Bronchial epithelial cell (primary cell): ENCODE measurements at regions not wholly inside any gene's neighbourhood (a gene's known extent, or its start where the extent isn't known, plus 50 kb on each side); places are given as distances from the start of the nearest gene placed in this dataset.

Source experiments
- DNase-seq: peaks from one replicate; pipeline ENCODE4 v3.0.0-alpha.2; 2010; ENCODE audit warnings: low read depth
- FAIRE-seq: peaks from 2 replicates; lab custom pipeline; 2011; peaks lifted over from hg19 to GRCh38; lab: Jason Lieb, UNC
- H3K27me3 ChIP-seq: 2 replicates; pipeline ENCODE4 v1.5.1; 2011; ENCODE audit warnings: low read length; ENCODE audit not compliant: control insufficient read depth, insufficient read depth
- H3K36me3 ChIP-seq: 2 replicates; pipeline ENCODE4 v1.5.1; 2011; ENCODE audit warnings: low read length; ENCODE audit not compliant: control insufficient read depth, insufficient read depth
- H3K4me3 ChIP-seq: 2 replicates; pipeline ENCODE4 v1.5.1; 2011; ENCODE audit warnings: mild to moderate bottlenecking, low read depth, low read length, control low read depth
- CTCF ChIP-seq: IDR thresholded peaks from 2 replicates; pipeline ENCODE4 v1.5.1; 2011; ENCODE audit warnings: mild to moderate bottlenecking, moderate library complexity, low read length, control low read depth, inconsistent platforms; ENCODE audit not compliant: insufficient read depth, severe bottlenecking

- Histone ChIP-seq H3K27me3 (no peaks in the 10 kb centered on the region), H3K36me3 (no peaks in the 10 kb centered on the region), H3K4me3 (no peak overlapping the region)
- DNase-seq (no peak), FAIRE-seq (no peak)
- no peak for TF ChIP-seq CTCF
Measured at GRCh38 chr5:113937301-113937700, 423.8 kb downstream of the YTHDC2 start.

- Histone ChIP-seq H3K4me3 (no peak overlapping the region), H3K27me3 (no peaks in the 10 kb centered on the region), H3K36me3 (no peaks in the 10 kb centered on the region)
- no peak for TF ChIP-seq CTCF
- no peak for FAIRE-seq
- DNase-seq: peak; percentile 26
Measured at GRCh38 chr5:113939988-113940387, 421.9 kb upstream of the KCNN2 start.

- Histone ChIP-seq H3K36me3 (no peaks in the 10 kb centered on the region), H3K4me3 (no peak overlapping the region), H3K27me3 (no peaks in the 10 kb centered on the region)
- no peak for FAIRE-seq
- no peak for DNase-seq
- no peak for TF ChIP-seq CTCF
Measured at GRCh38 chr5:113950186-113950585, 411.7 kb upstream of the KCNN2 start.

DNA sequence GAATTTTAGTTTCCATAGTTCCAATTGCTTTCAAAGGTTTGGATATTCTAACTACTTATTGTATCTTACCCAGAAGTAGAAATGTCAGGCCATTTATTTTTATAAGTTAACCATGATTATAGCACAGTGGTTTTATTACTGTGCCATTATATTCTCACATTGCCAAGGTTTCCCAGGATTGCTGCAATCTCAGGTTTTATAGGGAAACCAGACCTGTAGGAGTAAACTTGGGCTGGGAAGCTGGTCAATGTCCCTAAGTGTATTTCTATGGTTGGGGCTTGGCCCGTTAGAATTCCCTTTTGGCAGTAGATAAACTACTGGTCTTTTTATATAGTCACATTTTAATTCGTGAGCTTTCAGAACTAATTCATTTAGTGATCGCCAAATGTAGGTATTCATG, 396.6 kb upstream of the KCNN2 start:
- no peak for FAIRE-seq
- TF ChIP-seq CTCF: no peak

DNA sequence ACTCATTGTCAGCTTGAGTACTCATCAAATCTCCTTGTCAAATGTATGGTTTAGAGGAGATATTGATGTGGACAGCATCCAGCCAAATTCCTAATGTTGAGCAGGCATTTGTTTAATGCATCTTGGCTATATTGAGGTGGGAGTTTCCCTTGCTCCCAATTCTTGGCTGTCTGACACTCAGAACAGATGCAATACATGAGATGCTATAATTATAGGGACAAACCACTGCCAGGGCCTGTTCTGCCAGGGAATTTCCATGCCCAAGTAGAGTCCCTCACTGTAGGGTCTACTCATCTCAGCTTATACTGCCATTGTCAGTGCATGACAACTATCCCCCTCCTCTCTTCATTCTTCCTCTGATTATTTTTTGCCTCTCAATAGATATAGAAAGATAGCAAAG, 392.0 kb upstream of the KCNN2 start:
- H3K36me3 ChIP-seq: no peaks in the 10 kb centered on the region
- TF ChIP-seq CTCF: no peak
- FAIRE-seq (no peak), DNase-seq (no peak)
- no peak overlapping the region for H3K4me3 ChIP-seq
- no peaks in the 10 kb centered on the region for H3K27me3 ChIP-seq

More for the DNA sequence above, 396.6 kb upstream of the KCNN2 start:
- no peak overlapping the region for H3K4me3 ChIP-seq
- no peaks in the 10 kb centered on the region for H3K36me3 ChIP-seq
- no peak for DNase-seq
- no peaks in the 10 kb centered on the region for H3K27me3 ChIP-seq

- H3K36me3 ChIP-seq: no peaks in the 10 kb centered on the region
- FAIRE-seq: no peak
- DNase-seq: no peak
- H3K4me3 ChIP-seq: no peak overlapping the region
- no peaks in the 10 kb centered on the region for H3K27me3 ChIP-seq
- TF ChIP-seq CTCF: no peak
Measured at GRCh38 chr5:113971454-113971853, 390.4 kb upstream of the KCNN2 start.
